ENCODE measurements at regions not wholly inside any gene's neighbourhood (a gene's known extent, or its start where the extent isn't known, plus 50 kb on each side); places are given as distances from the start of the nearest gene placed in this dataset.

DNA sequence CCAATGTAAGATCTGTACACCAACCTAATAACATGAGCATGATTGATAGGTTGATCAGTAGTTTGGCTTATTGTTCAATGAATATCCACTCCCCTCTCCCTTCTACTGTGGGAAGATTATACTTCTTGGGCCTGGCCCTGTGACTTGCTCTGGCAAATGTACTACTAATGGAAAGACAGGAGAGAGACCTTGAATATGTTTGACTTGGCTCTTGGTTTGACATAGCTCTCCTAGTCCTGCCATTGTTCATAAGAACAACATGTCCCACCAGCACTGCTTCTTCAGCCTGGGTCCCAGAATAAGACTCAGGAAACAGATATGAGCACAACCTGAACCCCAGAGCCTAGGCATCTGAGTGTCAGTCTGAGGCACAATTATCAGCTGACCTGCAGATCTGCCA, 112.8 kb upstream of the RESF1 start (continued):
- TF ChIP-seq GABPA (IDR thresholded peaks at IDR 0.05; ENCODE audit: borderline replicate concordance, insufficient read depth, low read length) (no peak), TBP (IDR thresholded peaks at IDR 0.05; ENCODE audit: low read depth, low read length) (no peak), RFX5 (IDR thresholded peaks at IDR 0.05; ENCODE audit: borderline replicate concordance, low read depth, low read length) (no peak), HDAC2 (IDR thresholded peaks at IDR 0.05; ENCODE audit: borderline replicate concordance in 1 of 2, low read depth in 2 of 2, low read length in 2 of 2) (no peak)

All from H1 (cell line).